Type B pancreatic cell (in vitro differentiated cells): ENCODE measurements at regions not wholly inside any gene's neighbourhood (a gene's known extent, or its start where the extent isn't known, plus 50 kb on each side); places are given as distances from the start of the nearest gene placed in this dataset.

Experiments
- DNase-seq: peaks from one replicate; pipeline ENCODE4 v3.0.0; 2021; ENCODE audit warnings: mixed read lengths; ENCODE audit not compliant: unreplicated experiment; ENCODE audit errors: extremely low spot score
- H3K27ac Mint-ChIP-seq: 2 replicates; pipeline ENCODE4 v1.8.0; 2021; ENCODE audit warnings: mild to moderate bottlenecking, mixed read lengths
- H3K27me3 Mint-ChIP-seq: 2 replicates; pipeline ENCODE4 v1.8.0; 2021; ENCODE audit warnings: mixed read lengths
- H3K36me3 Mint-ChIP-seq: 2 replicates; pipeline ENCODE4 v1.8.0; 2021; ENCODE audit warnings: mixed read lengths
- H3K4me1 Mint-ChIP-seq: one replicate; pipeline ENCODE4 v1.8.0; 2021; ENCODE audit warnings: mixed read lengths; ENCODE audit not compliant: unreplicated experiment
- H3K4me3 Mint-ChIP-seq: 2 replicates; pipeline ENCODE4 v1.8.0; 2021; ENCODE audit warnings: mild to moderate bottlenecking, mixed read lengths
- H3K9me3 Mint-ChIP-seq: 2 replicates; pipeline ENCODE4 v1.8.0; 2021; ENCODE audit warnings: mixed read lengths
- CTCF ChIP-seq: fragments of 200-600 bp; sonication (generic); conservative IDR thresholded peaks from 2 replicates; pipeline ENCODE4 v1.5.0; 2021; ENCODE audit warnings: antibody characterized with exemption, mild to moderate bottlenecking

GRCh38 chr2:118460425-118460824, 372.2 kb downstream of the INSIG2 start:
- no peaks in the 10 kb centered on the region for H3K9me3 Mint-ChIP-seq
- H3K27me3 Mint-ChIP-seq = peaks cover 35% of the 10 kb centered on the region
- DNase-seq = no peak
- H3K36me3 Mint-ChIP-seq = no peaks in the 10 kb centered on the region
- no peak for TF ChIP-seq CTCF
- H3K27ac Mint-ChIP-seq = no peak overlapping the region
- H3K4me3 Mint-ChIP-seq = no peak overlapping the region
- H3K4me1 Mint-ChIP-seq = no peaks in the 10 kb centered on the region

- H3K27ac Mint-ChIP-seq = no peak overlapping the region
- no peak overlapping the region for H3K4me3 Mint-ChIP-seq
- no peak for DNase-seq
- peaks cover 40% of the 10 kb centered on the region for H3K27me3 Mint-ChIP-seq
- H3K36me3 Mint-ChIP-seq = no peaks in the 10 kb centered on the region
- no peaks in the 10 kb centered on the region for H3K9me3 Mint-ChIP-seq
- TF ChIP-seq CTCF = no peak
- no peaks in the 10 kb centered on the region for H3K4me1 Mint-ChIP-seq
Measured at GRCh38 chr2:118459426-118459825, 371.2 kb downstream of the INSIG2 start.

GRCh38 chr2:118457951-118458350, 369.7 kb downstream of the INSIG2 start:
- no peak overlapping the region for H3K27ac Mint-ChIP-seq
- no peak for TF ChIP-seq CTCF
- H3K27me3 Mint-ChIP-seq = peaks cover 40% of the 10 kb centered on the region
- H3K4me1 Mint-ChIP-seq = no peaks in the 10 kb centered on the region
- no peak for DNase-seq
- H3K9me3 Mint-ChIP-seq = no peaks in the 10 kb centered on the region
- no peak overlapping the region for H3K4me3 Mint-ChIP-seq
- no peaks in the 10 kb centered on the region for H3K36me3 Mint-ChIP-seq

- H3K4me1 Mint-ChIP-seq = no peaks in the 10 kb centered on the region
Measured at GRCh38 chr2:118449401-118449800, 361.1 kb downstream of the INSIG2 start.

GRCh38 chr2:118443596-118443995, 355.3 kb downstream of the INSIG2 start:
- H3K4me3 Mint-ChIP-seq = no peak overlapping the region
- TF ChIP-seq CTCF = no peak
- no peaks in the 10 kb centered on the region for H3K4me1 Mint-ChIP-seq
- H3K27ac Mint-ChIP-seq = no peak overlapping the region
- H3K36me3 Mint-ChIP-seq = no peaks in the 10 kb centered on the region
- H3K9me3 Mint-ChIP-seq = no peaks in the 10 kb centered on the region
- no peak for DNase-seq
- peaks cover 14% of the 10 kb centered on the region for H3K27me3 Mint-ChIP-seq

More at GRCh38 chr2:118449401-118449800, 361.1 kb downstream of the INSIG2 start:
- Mint-ChIP-seq H3K36me3 (no peaks in the 10 kb centered on the region), H3K27me3 (peaks cover 22% of the 10 kb centered on the region), H3K9me3 (no peaks in the 10 kb centered on the region), H3K4me3 (no peak overlapping the region), H3K27ac (no peak overlapping the region)
- no peak for DNase-seq
- no peak for TF ChIP-seq CTCF

GRCh38 chr2:118442996-118443553, 354.8 kb downstream of the INSIG2 start:
- no peak overlapping the region for H3K27ac Mint-ChIP-seq
- no peaks in the 10 kb centered on the region for H3K36me3 Mint-ChIP-seq
- no peak overlapping the region for H3K4me3 Mint-ChIP-seq
- no peaks in the 10 kb centered on the region for H3K4me1 Mint-ChIP-seq
- TF ChIP-seq CTCF = no peak
- peaks cover 13% of the 10 kb centered on the region for H3K27me3 Mint-ChIP-seq
- H3K9me3 Mint-ChIP-seq = no peaks in the 10 kb centered on the region
- DNase-seq = no peak
